ENCODE measurements at regions not wholly inside any gene's neighbourhood (a gene's known extent, or its start where the extent isn't known, plus 50 kb on each side); places are given as distances from the start of the nearest gene placed in this dataset.
"Not testable (repeated sequence)": the region's sequence is repeated elsewhere in the genome, so short reads cannot be mapped to it uniquely, and the experiment has no call there.

- no peak for DNase-seq (ENCODE audit: extremely low spot score)
These were observed 174.4 kb downstream of the FHIP1A start for GRCh38 chr4:151583157-151583914.

GRCh38 chr4:151584101-151584500 lies 175.1 kb downstream of the FHIP1A start:
- ChIA-PET CTCF (interaction anchor here (0.9 to 1.1 kb wide), 2 partner anchors 10 to 11 kb away, joined by 3 read pairs; no protein-coding TSS in a partner anchor), POLR2A (no interaction called here)
- no peak for TF ChIP-seq CTCF (IDR thresholded peaks at IDR 0.05; ENCODE audit: control extremely low read depth, extremely low read depth, low read depth, missing control alignments)
- no peak for DNase-seq (ENCODE audit: extremely low spot score)

More at GRCh38 chr4:151583157-151583914, 174.4 kb downstream of the FHIP1A start:
- ChIA-PET CTCF (no interaction called here), POLR2A (no interaction called here)
- no peak for TF ChIP-seq CTCF (IDR thresholded peaks at IDR 0.05; ENCODE audit: control extremely low read depth, extremely low read depth, low read depth, missing control alignments)

GRCh38 chr4:151595629-151596028 lies 165.2 kb downstream of the GATB start:
- CTCF ChIA-PET: interaction anchor here (1.5 kb wide), 1 partner anchor 11 kb away, joined by 3 read pairs; no protein-coding TSS in a partner anchor
- DNase-seq (ENCODE audit: extremely low spot score); POLR2A ChIA-PET: not testable (repeated sequence)

GRCh38 chr4:151597691-151598090 lies 163.1 kb downstream of the GATB start:
- CTCF ChIA-PET; DNase-seq (ENCODE audit: extremely low spot score); POLR2A ChIA-PET: not testable (repeated sequence)

GRCh38 chr4:151599863-151600262 lies 160.9 kb downstream of the GATB start:
- ChIA-PET POLR2A (no interaction called here), CTCF (interaction anchor here (1.8 kb wide), 1 partner anchor 26 kb away, joined by 4 read pairs; no protein-coding TSS in a partner anchor)
- DNase-seq (ENCODE audit: extremely low spot score): no peak
- no peak for TF ChIP-seq CTCF (IDR thresholded peaks at IDR 0.05; ENCODE audit: control extremely low read depth, extremely low read depth, low read depth, missing control alignments)

- DNase-seq (ENCODE audit: extremely low spot score): no peak
- no peak for TF ChIP-seq CTCF (IDR thresholded peaks at IDR 0.05; ENCODE audit: control extremely low read depth, extremely low read depth, low read depth, missing control alignments)
- POLR2A ChIA-PET: no interaction called here
- CTCF ChIA-PET: interaction anchor here (1.8 kb wide), 1 partner anchor 25 kb away, joined by 4 read pairs; no protein-coding TSS in a partner anchor
These were observed 160.4 kb downstream of the GATB start for GRCh38 chr4:151600432-151600831.

GRCh38 chr4:151603377-151603776 lies 157.4 kb downstream of the GATB start:
- ChIA-PET CTCF (interaction anchor here (0.7 to 1.5 kb wide), 6 partner anchors 11 to 486 kb away, joined by 3 to 6 read pairs (median 4); no protein-coding TSS in a partner anchor), POLR2A (no interaction called here)
- no peak for DNase-seq (ENCODE audit: extremely low spot score)
- no peak for TF ChIP-seq CTCF (IDR thresholded peaks at IDR 0.05; ENCODE audit: control extremely low read depth, extremely low read depth, low read depth, missing control alignments)
